MM.1S (cell line): ENCODE measurements at regions not wholly inside any gene's neighbourhood (a gene's known extent, or its start where the extent isn't known, plus 50 kb on each side); places are given as distances from the start of the nearest gene placed in this dataset.

Experiments
- DNase-seq: peaks from one replicate; pipeline ENCODE4 v3.0.0-alpha.2; 2015
- H2AFZ ChIP-seq: fragments of 300-600 bp; sonication (generic); 2 replicates; pipeline ENCODE4 v1.6.0; 2016; ENCODE audit warnings: antibody characterized with exemption, low read length
- H3F3A ChIP-seq: fragments of 300-600 bp; sonication (generic); 2 replicates; pipeline ENCODE4 v1.6.1; 2016; ENCODE audit warnings: mild to moderate bottlenecking, antibody characterized with exemption, low read length, moderate library complexity, mixed read lengths; ENCODE audit not compliant: insufficient read depth
- H3K27ac ChIP-seq: fragments of 300-600 bp; sonication (generic); 2 replicates; pipeline ENCODE4 v1.5.1; 2016; ENCODE audit warnings: mild to moderate bottlenecking, low read length
- H3K27me3 ChIP-seq: fragments of 300-600 bp; sonication (generic); replicated peaks from 2 replicates; pipeline ENCODE4 v1.6.0; 2016; ENCODE audit warnings: low read length; ENCODE audit not compliant: insufficient read depth
- H3K36me3 ChIP-seq: fragments of 300-600 bp; sonication (generic); replicated peaks from 2 replicates; pipeline ENCODE4 v1.6.1; 2016; ENCODE audit warnings: mild to moderate bottlenecking, low read length, mixed read lengths; ENCODE audit not compliant: insufficient read depth
- H3K4me1 ChIP-seq: fragments of 300-600 bp; sonication (generic); 2 replicates; pipeline ENCODE4 v1.6.1; 2016; ENCODE audit warnings: low read length, mixed read lengths
- H3K4me2 ChIP-seq: fragments of 300-600 bp; sonication (generic); 2 replicates; pipeline ENCODE4 v1.6.0; 2016; ENCODE audit warnings: low read depth, low read length
- H3K4me3 ChIP-seq: fragments of 300-600 bp; sonication (generic); 2 replicates; pipeline ENCODE4 v1.5.1; 2016; ENCODE audit warnings: low read length, mixed read lengths
- H3K79me2 ChIP-seq: fragments of 300-600 bp; sonication (generic); 2 replicates; pipeline ENCODE4 v1.6.1; 2016; ENCODE audit warnings: mixed run types, low read length, mixed read lengths
- H3K9ac ChIP-seq: fragments of 300-600 bp; sonication (generic); 2 replicates; pipeline ENCODE4 v1.6.1; 2016; ENCODE audit warnings: low read length, mixed read lengths
- H3K9me2 ChIP-seq: fragments of 300-600 bp; sonication (generic); replicated peaks from 2 replicates; pipeline ENCODE4 v1.6.1; 2016; ENCODE audit warnings: mild to moderate bottlenecking, low read length, mixed read lengths; ENCODE audit not compliant: insufficient read depth
- H3K9me3 ChIP-seq: fragments of 300-600 bp; sonication (generic); replicated peaks from 2 replicates; pipeline ENCODE4 v1.6.1; 2016; ENCODE audit warnings: mild to moderate bottlenecking, low read length, mixed read lengths; ENCODE audit not compliant: insufficient read depth
- H4K20me1 ChIP-seq: fragments of 300-600 bp; sonication (generic); 2 replicates; pipeline ENCODE4 v1.6.1; 2016; ENCODE audit warnings: mild to moderate bottlenecking, low read length, moderate library complexity, mixed read lengths; ENCODE audit not compliant: insufficient read depth
- EZH2 ChIP-seq: fragments of 300-600 bp; sonication (generic); optimal IDR thresholded peaks from 2 replicates; pipeline ENCODE3; 2017; ENCODE audit warnings: low read depth, mild to moderate bottlenecking, antibody characterized with exemption, low read length, mixed read lengths
- EZH2phosphoT487 ChIP-seq: fragments of 300-600 bp; sonication (generic); IDR thresholded peaks from 2 replicates; pipeline ENCODE4 v1.6.1; 2018; ENCODE audit warnings: antibody characterized with exemption, low read length
- TF ChIP-seq, protein P1 (sequence below): fragments of 300-600 bp; sonication (generic); IDR thresholded peaks from 2 replicates; pipeline ENCODE4 v1.5.1; 2016; ENCODE audit warnings: antibody characterized with exemption, low read length, mixed read lengths

DNA sequence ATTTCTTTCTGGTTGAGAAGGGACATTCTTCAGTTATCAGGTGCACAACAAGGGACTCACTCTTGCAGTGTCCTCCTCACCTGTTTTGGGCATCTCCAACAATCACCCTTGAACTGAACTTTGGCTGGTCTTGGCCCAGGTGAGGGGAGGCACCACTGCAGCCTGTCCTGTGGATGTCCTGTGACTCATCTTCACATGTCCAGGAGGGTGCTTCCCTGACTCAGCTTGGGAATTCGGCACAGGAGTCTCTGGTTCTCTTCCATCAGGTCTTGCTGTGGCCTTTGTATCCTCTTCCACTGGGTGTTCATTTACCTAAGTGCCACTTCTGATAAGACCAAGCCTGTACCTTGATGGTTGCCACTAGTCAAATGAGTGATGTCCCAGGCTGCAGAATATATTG is 196.7 kb upstream of the MKI67 start:
- no peaks in the 10 kb centered on the region for H4K20me1 ChIP-seq
- no peak overlapping the region for H2AFZ ChIP-seq
- TF ChIP-seq EZH2phosphoT487, result no peak
- TF ChIP-seq EZH2, result no peak
- TF ChIP-seq, protein P1, sequence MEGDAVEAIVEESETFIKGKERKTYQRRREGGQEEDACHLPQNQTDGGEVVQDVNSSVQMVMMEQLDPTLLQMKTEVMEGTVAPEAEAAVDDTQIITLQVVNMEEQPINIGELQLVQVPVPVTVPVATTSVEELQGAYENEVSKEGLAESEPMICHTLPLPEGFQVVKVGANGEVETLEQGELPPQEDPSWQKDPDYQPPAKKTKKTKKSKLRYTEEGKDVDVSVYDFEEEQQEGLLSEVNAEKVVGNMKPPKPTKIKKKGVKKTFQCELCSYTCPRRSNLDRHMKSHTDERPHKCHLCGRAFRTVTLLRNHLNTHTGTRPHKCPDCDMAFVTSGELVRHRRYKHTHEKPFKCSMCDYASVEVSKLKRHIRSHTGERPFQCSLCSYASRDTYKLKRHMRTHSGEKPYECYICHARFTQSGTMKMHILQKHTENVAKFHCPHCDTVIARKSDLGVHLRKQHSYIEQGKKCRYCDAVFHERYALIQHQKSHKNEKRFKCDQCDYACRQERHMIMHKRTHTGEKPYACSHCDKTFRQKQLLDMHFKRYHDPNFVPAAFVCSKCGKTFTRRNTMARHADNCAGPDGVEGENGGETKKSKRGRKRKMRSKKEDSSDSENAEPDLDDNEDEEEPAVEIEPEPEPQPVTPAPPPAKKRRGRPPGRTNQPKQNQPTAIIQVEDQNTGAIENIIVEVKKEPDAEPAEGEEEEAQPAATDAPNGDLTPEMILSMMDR, result no peak
- no peak for DNase-seq
- no peaks in the 10 kb centered on the region for H3K9me3 ChIP-seq
- no peak overlapping the region for H3K9ac ChIP-seq
- no peak overlapping the region for H3K27ac ChIP-seq
- H3K27me3 ChIP-seq, result no peaks in the 10 kb centered on the region
- no peak overlapping the region for H3K4me3 ChIP-seq
- H3K4me1 ChIP-seq, result no peaks in the 10 kb centered on the region
- H3K4me2 ChIP-seq, result no peak overlapping the region
- no peaks in the 10 kb centered on the region for H3K79me2 ChIP-seq
- H3F3A ChIP-seq, result no peaks in the 10 kb centered on the region
- H3K36me3 ChIP-seq, result no peaks in the 10 kb centered on the region
- H3K9me2 ChIP-seq, result no peaks in the 10 kb centered on the region

DNA sequence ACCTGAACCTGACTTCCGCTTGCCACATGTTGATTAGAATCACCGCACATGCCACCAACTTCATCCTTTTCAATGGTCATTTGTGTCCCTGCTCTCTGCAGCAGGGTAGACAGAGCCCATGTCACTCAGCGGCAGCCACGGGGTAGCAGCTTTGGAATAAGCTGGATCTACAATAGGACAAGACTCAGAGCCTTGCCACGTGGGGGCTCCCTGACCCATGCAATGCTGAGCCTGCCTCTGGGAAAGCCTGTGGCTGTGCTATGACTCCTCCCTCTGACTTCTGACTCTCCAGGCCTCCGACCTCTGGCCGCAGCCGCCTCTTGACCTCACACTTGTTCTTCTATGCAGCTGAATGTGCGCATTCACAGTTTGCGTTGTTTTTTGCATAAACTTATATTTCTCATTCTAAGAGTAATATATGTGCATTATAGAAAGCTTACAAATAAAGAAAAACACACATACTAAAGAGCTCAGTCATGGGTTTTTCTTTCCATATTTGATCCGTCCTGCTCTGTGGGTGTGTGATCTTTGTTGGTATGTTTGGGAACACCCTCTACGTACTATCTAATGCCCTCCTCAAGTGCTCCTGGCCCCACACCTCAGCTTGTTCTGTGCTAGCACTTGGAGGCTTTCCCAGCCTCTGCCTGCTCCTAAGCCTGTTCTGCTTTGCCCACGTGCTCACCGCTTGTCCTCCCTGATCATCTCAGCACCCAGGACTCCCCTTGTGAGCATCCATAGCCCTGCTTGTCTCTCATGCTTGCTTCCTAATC is 198.0 kb upstream of the MKI67 start:
- no peaks in the 10 kb centered on the region for H3F3A ChIP-seq
- no peaks in the 10 kb centered on the region for H3K9me2 ChIP-seq
- no peaks in the 10 kb centered on the region for H3K36me3 ChIP-seq
- peak; percentile 11 for DNase-seq
- H3K4me1 ChIP-seq, result no peaks in the 10 kb centered on the region
- TF ChIP-seq, protein P1, result peak; percentile 8; the same call in 1 of the 2 replicates
- TF ChIP-seq EZH2, result no peak
- TF ChIP-seq EZH2phosphoT487, result no peak
- H3K27ac ChIP-seq, result no peak overlapping the region
- H3K4me2 ChIP-seq, result no peak overlapping the region
- H4K20me1 ChIP-seq, result no peaks in the 10 kb centered on the region
- H3K27me3 ChIP-seq, result no peaks in the 10 kb centered on the region
- H3K9me3 ChIP-seq, result no peaks in the 10 kb centered on the region
- H3K79me2 ChIP-seq, result no peaks in the 10 kb centered on the region
- no peak overlapping the region for H3K9ac ChIP-seq
- no peak overlapping the region for H3K4me3 ChIP-seq
- H2AFZ ChIP-seq, result no peak overlapping the region

DNA sequence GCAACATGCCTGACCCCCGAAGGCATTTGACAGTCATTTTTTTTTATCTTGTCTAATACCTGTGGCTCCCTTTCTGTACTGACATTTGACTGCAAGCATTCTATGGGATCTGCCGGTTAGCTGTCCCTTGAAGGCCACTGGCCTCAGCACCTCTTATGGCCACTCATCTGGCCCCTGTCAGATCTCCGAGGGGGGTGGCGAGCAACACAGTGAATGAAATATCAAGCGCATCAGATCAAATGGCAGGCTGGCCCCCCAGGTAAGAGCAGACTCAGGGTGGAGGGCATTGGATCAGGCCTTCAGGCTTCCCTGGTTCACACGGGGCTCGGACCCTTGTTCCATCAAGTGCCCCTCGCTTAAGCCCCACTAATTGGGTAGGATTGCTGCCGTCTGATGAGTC is 199.6 kb upstream of the MKI67 start:
- TF ChIP-seq EZH2, result no peak
- TF ChIP-seq EZH2phosphoT487, result no peak
- TF ChIP-seq, protein P1, result no peak
- Histone ChIP-seq H3K27ac (no peak overlapping the region), H3K4me1 (no peaks in the 10 kb centered on the region), H3K9me2 (no peaks in the 10 kb centered on the region), H3K4me2 (no peak overlapping the region), H2AFZ (no peak overlapping the region), H4K20me1 (no peaks in the 10 kb centered on the region), H3K79me2 (no peaks in the 10 kb centered on the region), H3K4me3 (no peak overlapping the region), H3F3A (no peaks in the 10 kb centered on the region), H3K9me3 (no peaks in the 10 kb centered on the region), H3K36me3 (no peaks in the 10 kb centered on the region), H3K9ac (no peak overlapping the region), H3K27me3 (no peaks in the 10 kb centered on the region)
- DNase-seq, result no peak
